MCF 10A (cell line): ENCODE measurements at regions not wholly inside any gene's neighbourhood (a gene's known extent, or its start where the extent isn't known, plus 50 kb on each side); places are given as distances from the start of the nearest gene placed in this dataset.
"Not testable (repeated sequence)": the region's sequence is repeated elsewhere in the genome, so short reads cannot be mapped to it uniquely, and the experiment has no call there.

Source experiments
- BruUV-seq: library from RNA; stranded (reverse); fragments of 400-500 nt; replicated peaks from 2 replicates; lab custom pipeline; 2021; lab: Mats Ljungman, UMichigan
- CTCF ChIA-PET: fragments of 300-600 bp; sonication (Branson Sonifier 250); formaldehyde crosslinking; extraction: SDS; loops from one replicate; lab custom pipeline; 2021; ENCODE audit warnings: antibody characterized with exemption, inconsistent platforms; lab: Yijun Ruan, JAX
- POLR2A ChIA-PET: fragments of 300-600, 350-650 bp; sonication (Branson Sonifier 250); formaldehyde crosslinking; extraction: SDS; loops from one replicate; lab custom pipeline; 2020; ENCODE audit warnings: antibody characterized with exemption, inconsistent platforms; lab: Yijun Ruan, JAX
- DNase-seq: peaks from one replicate; pipeline ENCODE4 v3.0.0-alpha.2; 2018; ENCODE audit not compliant: unreplicated experiment
- H3K27ac Mint-ChIP-seq: one replicate; pipeline ENCODE4 v1.8.0; 2022; ENCODE audit warnings: mild to moderate bottlenecking, low read depth, mixed read lengths; ENCODE audit not compliant: unreplicated experiment
- H3K27me3 Mint-ChIP-seq: one replicate; pipeline ENCODE4 v1.8.0; 2022; ENCODE audit warnings: mixed read lengths; ENCODE audit not compliant: insufficient read depth, unreplicated experiment
- H3K36me3 Mint-ChIP-seq: one replicate; pipeline ENCODE4 v1.8.0; 2022; ENCODE audit warnings: mild to moderate bottlenecking, moderate library complexity, mixed read lengths; ENCODE audit not compliant: insufficient read depth, unreplicated experiment
- H3K4me1 Mint-ChIP-seq: one replicate; pipeline ENCODE4 v1.8.0; 2022; ENCODE audit warnings: mixed read lengths; ENCODE audit not compliant: insufficient read depth, unreplicated experiment
- H3K4me3 Mint-ChIP-seq: one replicate; pipeline ENCODE4 v1.8.0; 2022; ENCODE audit warnings: mild to moderate bottlenecking, moderate library complexity, mixed read lengths; ENCODE audit not compliant: unreplicated experiment
- H3K9me3 Mint-ChIP-seq: one replicate; pipeline ENCODE4 v1.8.0; 2022; ENCODE audit warnings: mixed read lengths; ENCODE audit not compliant: unreplicated experiment
- CTCF ChIP-seq: fragments of 200-600 bp; IDR thresholded peaks from one replicate; pipeline ENCODE4 v1.8.0; 2022; ENCODE audit warnings: antibody characterized with exemption, mild to moderate bottlenecking; ENCODE audit not compliant: unreplicated experiment
- intact Hi-C: fragments of 100-400 bp; cut with micrococcal nuclease; formaldehyde crosslinking; loops from 2 replicates; pipeline ENCODE4 v1.14.1; 2022

DNA sequence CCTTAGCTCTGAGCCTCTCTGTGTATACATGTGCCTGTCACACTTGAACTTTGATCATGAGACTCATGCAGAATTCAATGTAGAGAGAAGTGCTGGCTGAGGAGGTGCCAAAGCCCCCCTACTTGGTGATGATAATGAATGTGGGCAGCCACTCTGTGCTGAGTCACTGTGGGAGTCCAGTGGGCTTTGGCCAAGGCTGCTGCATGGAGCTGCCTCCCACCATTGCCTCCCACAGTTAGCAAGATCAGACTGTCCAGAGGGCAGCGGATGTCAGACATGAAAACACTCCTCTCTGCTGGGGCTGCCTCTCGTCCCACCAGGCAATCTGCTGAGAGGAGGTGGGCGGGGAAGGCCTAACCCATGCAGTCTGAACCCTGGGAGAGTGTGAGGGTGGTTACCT lies 180.3 kb downstream of the SH2D4B start:
- ChIA-PET POLR2A (no interaction called here), CTCF (interaction anchor here (0.7 to 2.6 kb wide), 2 partner anchors 18 to 126 kb away, joined by 3 to 14 read pairs; no protein-coding TSS in a partner anchor)
- H3K9me3 Mint-ChIP-seq: no peaks in the 10 kb centered on the region
- no peak for TF ChIP-seq CTCF
- BruUV-seq: no TSS peak
- H3K4me3 Mint-ChIP-seq: no peak overlapping the region
- H3K27ac Mint-ChIP-seq: no peak overlapping the region
- H3K36me3 Mint-ChIP-seq: no peaks in the 10 kb centered on the region
- H3K4me1 Mint-ChIP-seq: no peaks in the 10 kb centered on the region
- no peak for DNase-seq
- intact Hi-C loops: no loop called here
- peaks cover 25% of the 10 kb centered on the region for H3K27me3 Mint-ChIP-seq

DNA sequence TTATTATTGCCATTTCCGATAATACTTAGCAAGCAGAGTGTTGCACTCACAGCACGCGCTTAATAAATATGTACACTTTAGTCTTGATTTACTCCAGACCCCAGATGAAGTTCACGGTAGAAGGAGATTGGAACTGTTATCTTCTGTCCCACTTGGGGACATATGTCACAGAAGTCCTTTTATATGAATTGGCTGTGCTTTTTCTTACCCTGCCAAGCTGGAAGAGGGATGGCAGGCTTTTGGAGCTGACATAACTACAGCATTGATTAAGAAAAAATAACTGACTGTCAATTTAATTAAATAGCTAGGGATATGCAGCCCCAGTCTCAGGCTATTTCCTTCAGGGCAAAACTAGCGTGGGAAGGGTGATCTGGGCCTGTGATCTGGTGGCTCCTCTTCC lies 182.2 kb downstream of the SH2D4B start:
- CTCF ChIA-PET: no interaction called here
- no peak for TF ChIP-seq CTCF
- intact Hi-C loops: no loop called here
- POLR2A ChIA-PET: no interaction called here
- no peaks in the 10 kb centered on the region for H3K36me3 Mint-ChIP-seq
- BruUV-seq: no TSS peak
- no peak for DNase-seq
- H3K9me3 Mint-ChIP-seq: no peaks in the 10 kb centered on the region
- H3K27ac Mint-ChIP-seq: no peak overlapping the region
- no peaks in the 10 kb centered on the region for H3K4me1 Mint-ChIP-seq
- H3K27me3 Mint-ChIP-seq: peaks cover 8% of the 10 kb centered on the region
- no peak overlapping the region for H3K4me3 Mint-ChIP-seq

DNA sequence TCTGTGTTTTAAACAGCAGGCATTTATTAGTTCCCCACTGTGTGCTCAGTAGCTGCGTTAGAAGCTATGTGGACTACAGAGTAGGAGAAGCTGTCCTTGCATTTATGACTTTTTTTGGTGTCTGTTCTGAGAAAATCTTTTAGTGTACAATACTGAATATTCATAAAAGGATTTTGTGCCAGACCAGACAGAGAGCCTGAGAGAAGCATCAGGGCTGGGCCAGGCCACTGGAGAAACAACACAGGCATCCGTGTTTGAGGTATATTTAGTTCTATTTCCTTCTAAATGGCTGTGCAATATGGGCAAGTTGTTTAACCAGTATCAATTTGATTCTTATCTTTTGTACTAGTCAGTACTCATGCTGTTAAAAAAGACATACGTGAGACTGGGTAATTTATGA lies 182.8 kb downstream of the SH2D4B start:
- intact Hi-C loops: no loop called here
- ChIA-PET POLR2A (no interaction called here), CTCF (interaction anchor here (0.7 kb wide), 1 partner anchor 18 kb away, joined by 6 read pairs; no protein-coding TSS in a partner anchor)
- no peak overlapping the region for H3K4me3 Mint-ChIP-seq
- no peaks in the 10 kb centered on the region for H3K9me3 Mint-ChIP-seq
- no peaks in the 10 kb centered on the region for H3K4me1 Mint-ChIP-seq
- no peak overlapping the region for H3K27ac Mint-ChIP-seq
- DNase-seq: no peak
- no peaks in the 10 kb centered on the region for H3K36me3 Mint-ChIP-seq
- TF ChIP-seq CTCF: no peak
- no TSS peak for BruUV-seq
- H3K27me3 Mint-ChIP-seq: peaks cover 2% of the 10 kb centered on the region

- intact Hi-C loops, H3K9me3 Mint-ChIP-seq, POLR2A ChIA-PET, H3K27ac Mint-ChIP-seq, H3K4me3 Mint-ChIP-seq, DNase-seq, H3K36me3 Mint-ChIP-seq, H3K4me1 Mint-ChIP-seq, CTCF ChIA-PET, BruUV-seq: not testable (repeated sequence)
- H3K27me3 Mint-ChIP-seq: peaks cover 10% of the 10 kb centered on the region
Measured at GRCh38 chr10:80728354-80728753, 190.7 kb downstream of the SH2D4B start.

GRCh38 chr10:80729896-80730295 lies 192.2 kb downstream of the SH2D4B start:
- H3K27ac Mint-ChIP-seq: no peak overlapping the region
- ChIA-PET CTCF (interaction anchor here (3.4 kb wide), 1 partner anchor 194 kb away, joined by 9 read pairs; no protein-coding TSS in a partner anchor), POLR2A (no interaction called here)
- H3K9me3 Mint-ChIP-seq: no peaks in the 10 kb centered on the region
- H3K4me1 Mint-ChIP-seq: no peaks in the 10 kb centered on the region
- TF ChIP-seq CTCF: no peak
- no TSS peak for BruUV-seq
- no peak overlapping the region for H3K4me3 Mint-ChIP-seq
- intact Hi-C loops: no loop called here
- no peaks in the 10 kb centered on the region for H3K36me3 Mint-ChIP-seq
- H3K27me3 Mint-ChIP-seq: peaks cover 21% of the 10 kb centered on the region
- DNase-seq: no peak
